ENCODE measurements at regions not wholly inside any gene's neighbourhood (a gene's known extent, or its start where the extent isn't known, plus 50 kb on each side); places are given as distances from the start of the nearest gene placed in this dataset.

DNA sequence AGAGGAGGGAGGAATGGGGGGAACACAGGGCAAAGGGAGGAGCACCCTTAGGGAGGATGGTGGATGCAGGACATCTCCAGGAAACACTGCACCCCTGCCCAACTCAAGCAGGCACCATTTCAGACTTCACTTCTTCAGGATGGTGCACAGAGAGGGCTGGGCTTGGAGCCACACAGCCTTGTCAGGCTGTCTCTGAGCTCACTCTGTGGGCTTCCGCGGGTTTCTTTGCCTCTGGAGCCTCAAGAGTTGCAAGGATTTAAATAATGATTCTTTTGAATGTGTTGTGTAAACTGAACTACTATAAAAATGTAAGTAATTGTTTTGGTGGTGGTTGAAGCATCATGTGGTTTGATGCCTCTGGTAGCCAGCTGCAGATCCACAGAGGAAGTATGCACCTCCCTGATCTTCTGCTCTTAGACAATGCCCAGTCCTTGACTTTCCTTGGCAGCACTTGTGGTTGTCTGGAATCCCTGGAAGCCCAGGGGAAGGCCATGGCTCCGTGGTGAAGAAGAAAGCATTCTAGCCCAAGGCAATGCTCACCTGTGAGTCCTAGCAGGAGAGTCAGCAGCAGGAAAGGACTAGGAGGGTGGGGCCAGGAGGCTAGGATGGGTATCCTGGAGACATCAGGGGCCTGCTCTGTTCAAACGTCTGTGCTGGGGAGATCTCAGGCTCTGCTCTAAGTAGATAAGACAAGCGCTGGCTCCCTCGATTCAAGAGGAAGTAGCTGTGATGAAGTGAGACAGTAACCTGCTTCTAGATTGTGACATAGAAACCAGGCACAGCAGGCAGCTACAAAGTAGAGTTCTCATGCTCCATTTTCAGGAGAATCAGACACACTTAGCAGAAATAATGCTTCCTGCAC is 50.2 kb upstream of the SIRPG start:
- DNase-seq, result no peak

Data from NCI-H1048 (cell line).